OCI-LY7 (cell line): ENCODE measurements at regions not wholly inside any gene's neighbourhood (a gene's known extent, or its start where the extent isn't known, plus 50 kb on each side); places are given as distances from the start of the nearest gene placed in this dataset.

Experiments
- BruUV-seq: library from RNA; stranded (reverse); fragments of 400-500 nt; replicated peaks from 2 replicates; lab custom pipeline; 2021; lab: Mats Ljungman, UMichigan
- CTCF ChIA-PET: fragments of 300-600 bp; sonication (Branson Sonifier 250); formaldehyde crosslinking; loops from one replicate; lab custom pipeline; 2022; ENCODE audit warnings: antibody characterized with exemption; ENCODE audit not compliant: unreplicated experiment; lab: Charles Lee
- POLR2A ChIA-PET: fragments of 300-600 bp; sonication (Branson Sonifier 250); formaldehyde crosslinking; loops from one replicate; lab custom pipeline; 2022; ENCODE audit warnings: antibody characterized with exemption; lab: Charles Lee
- DNase-seq: peaks from one replicate; pipeline ENCODE4 v3.0.0-alpha.2; 2015; ENCODE audit warnings: low spot score
- H2AFZ ChIP-seq: fragments of 200-600 bp; sonication (generic), shearing (Covaris generic); 2 replicates; pipeline ENCODE4 v1.6.1; 2014; ENCODE audit warnings: mild to moderate bottlenecking, antibody characterized with exemption, low read length, moderate library complexity
- H3K27ac ChIP-seq: fragments of 200-600 bp; sonication (generic); 2 replicates; pipeline ENCODE4 v1.5.1; 2014; ENCODE audit warnings: mixed run types, low read depth, mild to moderate bottlenecking, moderate library complexity, low read length, inconsistent platforms; ENCODE audit not compliant: poor library complexity, severe bottlenecking
- H3K36me3 ChIP-seq: fragments of 200-600 bp; sonication (generic); 2 replicates; pipeline ENCODE4 v1.6.1; 2014; ENCODE audit warnings: mild to moderate bottlenecking, antibody characterized with exemption, low read length, moderate library complexity, mixed read lengths; ENCODE audit not compliant: insufficient read depth
- H3K4me1 ChIP-seq: fragments of 200-600 bp; sonication (generic); 2 replicates; pipeline ENCODE4 v1.5.1; 2014; ENCODE audit warnings: mild to moderate bottlenecking, low read length; ENCODE audit not compliant: insufficient read depth, poor library complexity, severe bottlenecking
- H3K4me2 ChIP-seq: fragments of 200-600 bp; sonication (generic); 2 replicates; pipeline ENCODE4 v1.6.1; 2014; ENCODE audit warnings: mild to moderate bottlenecking, low read length
- H3K4me3 ChIP-seq: fragments of 200-600 bp; sonication (generic); 2 replicates; pipeline ENCODE4 v1.5.1; 2014; ENCODE audit warnings: mild to moderate bottlenecking, low read depth, low read length; ENCODE audit not compliant: poor library complexity, severe bottlenecking
- H3K79me2 ChIP-seq: fragments of 200-600 bp; sonication (generic); 2 replicates; pipeline ENCODE4 v1.6.1; 2016; ENCODE audit warnings: low read depth, mild to moderate bottlenecking, low read length, moderate library complexity, mixed read lengths; ENCODE audit not compliant: insufficient read depth
- H3K9me2 ChIP-seq: fragments of 200-600 bp; sonication (generic); 2 replicates; pipeline ENCODE4 v1.6.1; 2016; ENCODE audit warnings: mild to moderate bottlenecking, low read length, mixed read lengths; ENCODE audit not compliant: insufficient read depth
- H3K9me3 ChIP-seq: fragments of 200-600 bp; sonication (generic); 2 replicates; pipeline ENCODE4 v1.6.1; 2014; ENCODE audit warnings: mild to moderate bottlenecking, mixed run types, low read length, mixed read lengths
- H4K20me1 ChIP-seq: fragments of 200-600 bp; sonication (generic); 2 replicates; pipeline ENCODE4 v1.6.1; 2014; ENCODE audit warnings: mild to moderate bottlenecking, antibody characterized with exemption, low read length, moderate library complexity, mixed read lengths; ENCODE audit not compliant: insufficient read depth
- EZH2phosphoT487 ChIP-seq: fragments of 200-600 bp; sonication (generic); IDR thresholded peaks from 2 replicates; pipeline ENCODE4 v1.6.1; 2018; ENCODE audit warnings: low read depth, borderline replicate concordance, mild to moderate bottlenecking, mixed run types, antibody characterized with exemption, low read length, moderate library complexity, mixed read lengths
- intact Hi-C: fragments of 100-400 bp; cut with micrococcal nuclease; formaldehyde crosslinking; loops from one replicate; pipeline ENCODE4 v1.10.0; 2022; ENCODE audit not compliant: unreplicated experiment
- TF ChIP-seq, protein P1 (sequence below): fragments of 200-600 bp; sonication (generic); conservative IDR thresholded peaks from 2 replicates; pipeline ENCODE4 v1.5.1; 2014; ENCODE audit warnings: mild to moderate bottlenecking, antibody characterized with exemption, low read length, moderate library complexity, mixed read lengths

DNA sequence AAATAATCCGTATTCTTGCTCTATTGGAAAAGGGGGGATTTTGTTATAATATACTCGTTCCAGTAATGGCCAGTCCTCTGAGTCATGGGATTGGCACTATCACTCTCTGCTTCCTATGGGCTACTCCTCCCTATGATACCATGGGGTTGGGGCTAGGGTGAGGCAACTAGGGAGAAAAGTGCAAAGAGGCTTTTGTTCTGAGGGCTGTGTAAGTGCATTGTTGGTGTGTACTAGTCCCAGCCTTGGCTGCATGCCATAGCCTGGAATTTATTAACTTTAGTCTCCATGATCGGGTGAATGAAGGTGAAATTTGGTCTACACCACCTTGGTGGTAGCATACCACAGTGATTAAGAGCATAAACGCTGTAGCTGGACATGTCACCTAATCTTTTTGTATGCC, 247.6 kb downstream of the RPAP3 start:
- H3K27ac ChIP-seq: no peak overlapping the region
- no peaks in the 10 kb centered on the region for H3K4me1 ChIP-seq
- no peak for DNase-seq
- CTCF ChIA-PET: no interaction called here
- H3K9me2 ChIP-seq: no peaks in the 10 kb centered on the region
- H3K4me3 ChIP-seq: no peak overlapping the region
- H3K9me3 ChIP-seq: peaks cover 7% of the 10 kb centered on the region; the same call in 1 of the 2 replicates
- POLR2A ChIA-PET: interaction anchor here (0.8 kb wide), 1 partner anchor 9 kb away, joined by 3 read pairs; no protein-coding TSS in a partner anchor
- H3K4me2 ChIP-seq: no peak overlapping the region
- no TSS peak for BruUV-seq
- no peak for TF ChIP-seq EZH2phosphoT487
- TF ChIP-seq, protein P1, sequence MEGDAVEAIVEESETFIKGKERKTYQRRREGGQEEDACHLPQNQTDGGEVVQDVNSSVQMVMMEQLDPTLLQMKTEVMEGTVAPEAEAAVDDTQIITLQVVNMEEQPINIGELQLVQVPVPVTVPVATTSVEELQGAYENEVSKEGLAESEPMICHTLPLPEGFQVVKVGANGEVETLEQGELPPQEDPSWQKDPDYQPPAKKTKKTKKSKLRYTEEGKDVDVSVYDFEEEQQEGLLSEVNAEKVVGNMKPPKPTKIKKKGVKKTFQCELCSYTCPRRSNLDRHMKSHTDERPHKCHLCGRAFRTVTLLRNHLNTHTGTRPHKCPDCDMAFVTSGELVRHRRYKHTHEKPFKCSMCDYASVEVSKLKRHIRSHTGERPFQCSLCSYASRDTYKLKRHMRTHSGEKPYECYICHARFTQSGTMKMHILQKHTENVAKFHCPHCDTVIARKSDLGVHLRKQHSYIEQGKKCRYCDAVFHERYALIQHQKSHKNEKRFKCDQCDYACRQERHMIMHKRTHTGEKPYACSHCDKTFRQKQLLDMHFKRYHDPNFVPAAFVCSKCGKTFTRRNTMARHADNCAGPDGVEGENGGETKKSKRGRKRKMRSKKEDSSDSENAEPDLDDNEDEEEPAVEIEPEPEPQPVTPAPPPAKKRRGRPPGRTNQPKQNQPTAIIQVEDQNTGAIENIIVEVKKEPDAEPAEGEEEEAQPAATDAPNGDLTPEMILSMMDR: no peak
- no peaks in the 10 kb centered on the region for H3K79me2 ChIP-seq
- intact Hi-C loops: no loop called here
- no peak overlapping the region for H2AFZ ChIP-seq
- H3K36me3 ChIP-seq: no peaks in the 10 kb centered on the region
- H4K20me1 ChIP-seq: no peaks in the 10 kb centered on the region

DNA sequence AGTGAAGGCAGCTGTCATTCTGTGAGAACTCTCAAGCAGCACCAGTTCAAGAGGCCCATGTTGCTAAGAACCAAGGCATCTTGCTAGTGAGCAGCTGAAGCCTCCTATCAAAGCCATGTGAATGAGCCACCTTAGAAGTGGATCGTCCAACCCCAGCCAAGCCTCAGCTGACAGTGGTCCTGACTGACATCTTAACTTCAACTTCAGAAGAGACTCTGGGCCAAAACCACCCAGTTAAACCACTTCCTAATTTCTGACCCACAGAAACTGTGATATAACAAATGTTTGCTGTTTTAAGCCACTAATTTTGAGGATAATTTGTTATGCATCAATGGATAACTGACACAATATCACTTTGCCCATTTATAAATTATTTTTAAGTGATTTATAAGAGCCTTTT, 256.0 kb downstream of the RPAP3 start:
- ChIA-PET POLR2A (no interaction called here), CTCF (no interaction called here)
- H3K36me3 ChIP-seq: no peaks in the 10 kb centered on the region
- H3K9me3 ChIP-seq: no peaks in the 10 kb centered on the region
- no peak overlapping the region for H3K27ac ChIP-seq
- intact Hi-C loops: no loop called here
- DNase-seq: no peak
- H3K4me2 ChIP-seq: no peak overlapping the region
- H3K4me1 ChIP-seq: no peaks in the 10 kb centered on the region
- H3K9me2 ChIP-seq: no peaks in the 10 kb centered on the region
- H3K79me2 ChIP-seq: no peaks in the 10 kb centered on the region
- H3K4me3 ChIP-seq: no peak overlapping the region
- no peaks in the 10 kb centered on the region for H4K20me1 ChIP-seq
- BruUV-seq: no TSS peak
- no peak overlapping the region for H2AFZ ChIP-seq
- TF ChIP-seq EZH2phosphoT487: no peak
- TF ChIP-seq, protein P1: no peak

DNA sequence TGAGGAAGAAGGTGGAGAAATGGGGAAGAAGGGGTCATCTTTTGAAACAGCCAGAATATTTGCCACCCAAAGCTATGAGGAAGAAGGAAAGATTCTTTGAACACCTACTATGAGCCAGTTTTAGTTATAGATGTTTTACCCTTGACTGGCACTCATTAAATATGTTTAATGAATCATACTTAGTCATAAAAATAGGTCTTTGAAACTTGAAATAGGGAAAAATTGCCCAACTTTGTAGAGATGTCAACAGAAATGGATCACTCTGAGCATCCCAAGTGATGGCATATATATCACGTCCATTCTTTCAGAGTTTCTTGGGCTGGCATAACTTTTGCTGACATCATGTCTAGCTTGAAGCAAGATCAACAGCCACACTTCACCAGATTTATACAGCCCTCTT, 263.5 kb downstream of the RPAP3 start:
- 0 out of 2 replicates have a peak, but pooled peaks cover 11% of the 10 kb centered on the region for H3K9me3 ChIP-seq
- CTCF ChIA-PET: no interaction called here
- H3K9me2 ChIP-seq: no peaks in the 10 kb centered on the region
- POLR2A ChIA-PET: interaction anchor here (0.6 to 0.7 kb wide), 2 partner anchors 694 to 757 kb away, joined by 3 read pairs; no protein-coding TSS in a partner anchor
- no peak for TF ChIP-seq EZH2phosphoT487
- TF ChIP-seq, protein P1: no peak
- DNase-seq: no peak
- no peak overlapping the region for H3K4me2 ChIP-seq
- H3K79me2 ChIP-seq: no peaks in the 10 kb centered on the region
- intact Hi-C loops: no loop called here
- no peaks in the 10 kb centered on the region for H3K4me1 ChIP-seq
- no peak overlapping the region for H3K27ac ChIP-seq
- H2AFZ ChIP-seq: no peak overlapping the region
- BruUV-seq: no TSS peak
- no peaks in the 10 kb centered on the region for H3K36me3 ChIP-seq
- H4K20me1 ChIP-seq: no peaks in the 10 kb centered on the region
- no peak overlapping the region for H3K4me3 ChIP-seq
